GM18520 (cell line): ENCODE measurements at regions not wholly inside any gene's neighbourhood (a gene's known extent, or its start where the extent isn't known, plus 50 kb on each side); places are given as distances from the start of the nearest gene placed in this dataset.
"Not testable (repeated sequence)": the region's sequence is repeated elsewhere in the genome, so short reads cannot be mapped to it uniquely, and the experiment has no call there.

Experiments used
- ATAC-seq: cut with Tn5 transposase; IDR thresholded peaks from one replicate; pipeline ENCODE4 v1.9.1; 2021; ENCODE audit not compliant: unreplicated experiment

DNA sequence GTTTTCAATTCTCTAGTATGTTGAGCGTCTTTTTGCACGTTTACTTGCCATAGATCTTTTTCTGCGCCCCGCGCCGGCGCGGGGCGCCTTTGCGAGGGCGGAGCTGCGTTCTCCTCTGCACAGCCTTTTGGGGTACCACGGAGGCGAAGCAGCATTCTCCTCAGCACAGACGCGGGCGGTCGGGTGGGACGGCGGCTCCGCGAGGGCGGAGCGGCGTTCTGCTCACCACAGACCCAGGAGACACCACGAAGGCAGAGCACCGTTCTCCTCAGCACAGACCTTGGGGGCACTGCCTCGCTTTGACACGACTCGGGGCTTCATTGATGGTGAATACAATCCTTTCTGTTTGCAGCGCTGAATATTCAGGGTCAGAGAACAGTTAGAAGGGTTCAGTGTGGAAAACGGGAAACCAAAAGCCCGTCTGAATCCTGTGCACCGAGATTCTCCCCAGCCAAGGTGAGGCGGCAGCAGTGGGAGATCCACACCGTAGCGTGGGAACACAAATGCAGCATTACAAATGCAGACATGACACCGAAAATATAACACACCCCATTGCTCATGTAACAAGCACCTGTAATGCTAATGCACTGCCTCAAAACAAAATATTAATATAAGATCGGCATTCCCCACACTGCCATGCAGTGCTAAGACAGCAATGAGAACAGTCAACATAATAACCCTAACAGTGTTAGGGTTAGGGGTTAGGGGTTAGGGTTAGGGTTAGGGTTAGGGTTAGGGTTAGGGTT lies 190.7 kb upstream of the VIPR2 start:
- not testable (repeated sequence) for ATAC-seq

DNA sequence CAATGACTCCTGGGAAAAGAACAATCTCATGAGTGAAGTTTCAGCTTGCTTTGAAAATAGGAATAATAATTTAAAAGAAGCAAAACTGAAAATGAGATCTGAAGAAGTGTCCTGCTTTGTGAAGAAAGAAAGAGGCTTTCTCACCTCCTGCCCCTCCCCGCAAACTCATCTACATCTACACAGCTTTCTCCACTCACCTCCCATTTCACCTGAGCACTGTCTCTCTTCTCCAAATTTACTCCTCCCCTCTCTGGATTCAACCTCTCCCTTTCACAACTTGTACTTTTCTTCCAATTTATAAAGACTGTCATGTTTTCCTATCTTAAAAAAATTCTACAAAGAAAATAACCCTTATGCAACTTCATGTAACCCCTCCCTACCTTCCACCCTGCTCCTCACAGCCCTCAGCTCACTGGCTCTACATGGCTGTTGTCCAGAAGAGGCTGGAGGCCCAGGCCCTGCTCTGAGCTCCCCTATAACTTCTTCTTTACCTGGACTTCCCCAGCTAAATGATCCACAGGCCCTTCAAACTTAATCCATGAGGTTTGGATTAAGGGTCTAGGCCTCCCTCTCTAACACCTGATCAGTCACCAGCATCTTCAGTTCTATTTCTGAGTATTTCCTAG lies 188.3 kb upstream of the VIPR2 start:
- not testable (repeated sequence) for ATAC-seq

DNA sequence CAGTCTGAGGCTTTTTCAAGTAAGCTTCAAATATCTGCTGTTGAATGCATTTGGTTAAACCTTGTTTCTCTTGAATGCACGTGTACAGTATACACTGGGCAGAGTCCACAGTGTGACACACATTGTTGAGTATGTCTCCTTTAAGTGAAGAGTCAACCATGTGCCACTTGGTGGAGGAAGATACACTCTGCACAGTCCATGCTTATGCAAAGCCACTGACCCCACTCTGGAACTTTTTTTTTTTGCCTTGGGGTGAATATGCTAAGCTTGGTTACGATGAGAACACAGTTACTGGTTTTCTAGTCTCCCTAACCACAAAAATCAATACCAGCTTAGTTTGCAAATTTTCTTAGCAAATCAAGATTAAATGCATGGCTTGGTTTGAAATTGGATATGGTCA lies 186.8 kb upstream of the VIPR2 start:
- no peak for ATAC-seq

- ATAC-seq, result no peak
Measured at GRCh38 chr7:159329818-159330378, 185.2 kb upstream of the VIPR2 start.

DNA sequence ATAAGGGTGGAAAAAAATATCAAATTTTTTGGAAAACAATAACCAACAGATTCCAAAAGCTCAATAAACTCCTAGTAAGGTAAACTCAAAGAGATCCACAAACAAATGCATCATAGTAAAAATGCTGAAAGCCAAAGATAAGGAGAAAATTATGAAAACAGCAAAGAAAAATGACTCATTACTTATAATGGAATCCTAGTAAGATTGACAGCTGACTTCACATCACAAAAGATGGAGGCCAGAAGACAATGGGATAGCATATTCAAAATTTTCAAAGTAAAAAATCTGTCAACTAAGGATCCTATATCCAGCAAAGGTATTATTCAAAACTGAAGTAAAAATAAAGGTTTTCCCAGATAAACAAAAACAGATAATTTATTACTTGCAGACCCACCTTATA lies 183.4 kb upstream of the VIPR2 start:
- no peak for ATAC-seq

- no peak for ATAC-seq
Measured at GRCh38 chr7:159323359-159323758, 178.7 kb upstream of the VIPR2 start.

DNA sequence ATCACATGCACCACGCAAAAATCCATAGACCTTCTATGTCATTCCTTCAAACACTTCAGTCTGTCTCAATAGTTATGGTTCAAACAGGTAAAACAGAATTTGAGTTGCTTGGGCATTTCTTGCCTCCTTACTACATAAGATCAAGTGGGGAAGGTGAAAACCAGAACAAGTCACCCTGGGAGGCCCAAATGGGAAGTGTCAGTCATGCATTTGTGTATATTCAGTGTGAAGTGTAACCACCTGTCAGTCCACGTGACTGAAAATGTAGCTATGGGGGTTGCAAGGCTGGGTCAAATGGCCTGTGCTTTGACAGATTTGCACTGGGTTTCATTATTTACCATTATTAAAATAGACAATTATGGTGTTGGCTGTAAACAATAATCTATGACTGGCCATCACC lies 176.6 kb upstream of the VIPR2 start:
- ATAC-seq, result no peak

DNA sequence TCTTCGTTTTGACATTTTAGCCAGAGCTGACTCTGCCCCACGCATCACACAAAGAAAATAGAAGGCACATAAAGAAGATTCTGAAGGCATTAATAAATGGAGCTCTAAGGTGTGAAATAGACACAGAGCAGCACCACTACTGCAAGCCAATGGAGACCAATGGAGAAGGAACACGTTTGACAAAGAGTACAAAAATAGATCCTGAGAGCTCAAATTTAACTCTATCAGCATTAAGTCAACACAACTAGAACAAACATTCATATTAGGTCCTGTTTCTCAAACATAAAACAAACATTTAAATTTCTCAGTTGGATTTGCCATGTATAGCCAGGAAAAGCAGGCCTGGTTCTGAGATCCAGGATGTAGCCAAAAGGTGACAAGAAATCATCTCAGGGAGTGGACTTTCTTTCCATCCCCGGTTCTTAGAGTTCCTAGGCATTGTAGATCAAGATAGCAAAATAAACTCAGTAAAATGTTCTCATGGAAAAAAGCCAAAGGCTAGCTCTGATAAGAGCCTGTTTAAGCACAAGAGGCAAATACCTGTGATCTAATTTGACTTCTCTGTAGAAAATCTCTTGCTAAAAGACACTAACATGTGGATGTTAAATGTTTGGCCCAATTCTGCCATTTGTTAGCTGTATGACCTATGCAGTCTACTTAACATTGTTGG lies 174.2 kb upstream of the VIPR2 start:
- ATAC-seq, result no peak

GRCh38 chr7:159317294-159317693 lies 172.6 kb upstream of the VIPR2 start:
- no peak for ATAC-seq

DNA sequence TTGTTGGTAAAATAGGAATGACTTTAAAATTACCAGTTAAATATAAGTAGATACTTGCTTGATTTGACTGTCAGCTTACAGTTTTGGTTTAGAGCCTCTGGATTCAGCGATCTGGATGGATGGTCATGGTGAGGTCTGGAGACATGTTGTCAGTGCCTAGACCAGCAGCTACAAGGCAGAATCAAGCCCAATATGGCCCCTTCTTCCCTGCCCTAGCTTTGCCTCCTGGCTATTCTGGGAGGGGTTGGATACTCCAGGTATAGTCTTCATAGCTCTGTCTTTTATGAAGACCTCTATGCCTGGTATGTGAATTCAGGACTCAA lies 166.5 kb upstream of the VIPR2 start:
- ATAC-seq, result no peak

GRCh38 chr7:159310457-159311171 lies 165.9 kb upstream of the VIPR2 start:
- no peak for ATAC-seq

GRCh38 chr7:159309214-159309613 lies 164.5 kb upstream of the VIPR2 start:
- not testable (repeated sequence) for ATAC-seq

GRCh38 chr7:159306012-159306411 lies 161.3 kb upstream of the VIPR2 start:
- no peak for ATAC-seq

DNA sequence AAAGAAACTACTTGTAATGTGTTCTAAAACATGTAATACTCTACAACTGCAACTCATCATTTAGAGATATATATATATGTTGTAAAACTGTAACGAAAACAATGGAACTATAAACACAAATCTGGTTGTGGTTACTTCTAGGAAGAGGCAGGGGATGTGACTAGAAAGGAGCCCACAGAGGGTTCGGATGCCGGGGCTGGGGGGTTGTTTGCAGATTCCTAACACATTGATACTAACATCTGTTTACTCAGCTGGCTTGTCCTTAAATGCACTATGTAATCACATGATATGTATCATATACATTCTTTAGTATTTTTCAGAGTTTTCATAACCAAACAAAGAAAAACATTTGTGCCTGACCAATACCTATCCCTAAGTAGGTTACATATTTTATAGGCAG lies 160.5 kb upstream of the VIPR2 start:
- not testable (repeated sequence) for ATAC-seq

- ATAC-seq, result not testable (repeated sequence)
Measured at GRCh38 chr7:159303510-159303909, 158.8 kb upstream of the VIPR2 start.

DNA sequence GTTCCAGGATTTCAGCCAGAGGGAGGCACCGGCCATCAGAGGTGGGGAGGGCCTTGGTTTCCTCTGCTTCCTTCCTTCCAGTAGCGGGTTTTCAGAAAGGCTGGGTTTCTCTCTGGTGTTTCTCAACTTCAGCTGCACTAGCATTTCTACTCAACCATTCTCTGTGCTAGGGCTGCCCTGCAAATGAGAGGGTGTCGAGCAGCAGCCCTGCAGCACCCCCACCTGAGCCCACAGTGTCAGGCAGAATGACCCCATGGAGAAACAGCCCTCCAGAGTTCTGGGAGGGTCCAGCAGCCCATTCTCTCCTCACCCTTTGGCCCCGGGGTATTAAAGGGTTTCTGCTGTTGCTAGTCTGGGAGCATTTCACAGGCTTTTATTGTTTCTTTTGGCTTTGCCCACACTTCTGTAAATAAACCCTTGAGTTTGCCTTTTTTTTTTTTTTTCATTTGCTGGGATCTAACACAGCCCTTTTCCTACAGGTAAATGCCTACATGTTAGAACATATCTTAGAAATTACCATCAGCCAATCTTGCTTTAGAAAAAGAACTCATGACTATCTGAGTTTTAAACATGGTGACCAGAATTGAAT lies 151.5 kb upstream of the VIPR2 start:
- no peak for ATAC-seq

- not testable (repeated sequence) for ATAC-seq
Measured at GRCh38 chr7:159286487-159286886, 141.8 kb upstream of the VIPR2 start.

GRCh38 chr7:159281573-159281972 lies 136.9 kb upstream of the VIPR2 start:
- no peak for ATAC-seq

GRCh38 chr7:159280008-159280407 lies 135.3 kb upstream of the VIPR2 start:
- no peak for ATAC-seq

DNA sequence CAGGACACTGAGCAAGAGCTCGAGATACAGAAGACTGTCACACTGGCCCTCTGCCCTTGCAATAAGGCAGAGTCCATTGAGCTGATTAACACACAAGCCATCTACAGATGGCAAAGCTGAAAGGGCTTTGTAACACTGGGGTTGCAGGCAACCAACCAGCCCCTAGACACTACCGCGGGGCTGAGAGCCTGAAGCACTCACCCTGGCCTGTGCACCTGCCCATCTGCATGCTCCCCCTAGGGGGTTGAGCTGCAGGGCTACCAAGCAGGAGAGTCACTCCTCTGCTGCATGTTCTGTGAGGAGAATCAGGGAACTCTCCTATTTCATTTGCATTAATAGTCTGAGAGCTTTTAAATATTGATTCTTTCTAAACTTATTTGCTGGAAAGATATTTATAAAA lies 128.1 kb upstream of the VIPR2 start:
- ATAC-seq, result no peak

GRCh38 chr7:159271781-159272180 lies 127.1 kb upstream of the VIPR2 start:
- ATAC-seq, result no peak
